Activated CD4-positive, alpha-beta T cell treated with anti-CD3 and anti-CD28 coated beads, Interleukin-2, amount 50 U/mL, for 1 hour (primary cell): ENCODE measurements at regions not wholly inside any gene's neighbourhood (a gene's known extent, or its start where the extent isn't known, plus 50 kb on each side); places are given as distances from the start of the nearest gene placed in this dataset.

Experiments used
- DNase-seq: peaks from one replicate; pipeline ENCODE4 v3.0.0-alpha.2; 2020

- no peak for DNase-seq
These were observed 84.7 kb upstream of the BARX2 start for GRCh38 chr11:129290966-129291365.

GRCh38 chr11:129289350-129290040, 86.2 kb upstream of the BARX2 start:
- no peak for DNase-seq

GRCh38 chr11:129287920-129288319, 87.7 kb upstream of the BARX2 start:
- DNase-seq: no peak

- DNase-seq: no peak
These were observed 88.8 kb upstream of the BARX2 start for GRCh38 chr11:129286813-129287212.

GRCh38 chr11:129285402-129285786, 90.3 kb upstream of the BARX2 start:
- no peak for DNase-seq

- DNase-seq: no peak
These were observed 91.0 kb upstream of the ARHGAP32 start for GRCh38 chr11:129283141-129283540.

GRCh38 chr11:129282634-129283033, 90.5 kb upstream of the ARHGAP32 start:
- no peak for DNase-seq

GRCh38 chr11:129281471-129282415, 89.6 kb upstream of the ARHGAP32 start:
- no peak for DNase-seq

GRCh38 chr11:129280027-129280811, 88.1 kb upstream of the ARHGAP32 start:
- DNase-seq: no peak

- DNase-seq: peak; percentile 66
These were observed 87.4 kb upstream of the ARHGAP32 start for GRCh38 chr11:129279326-129280026.

- DNase-seq: peak; percentile 1
These were observed 86.6 kb upstream of the ARHGAP32 start for GRCh38 chr11:129278586-129279319.

GRCh38 chr11:129277198-129277843, 85.2 kb upstream of the ARHGAP32 start:
- no peak for DNase-seq

- DNase-seq: no peak
These were observed 83.7 kb upstream of the ARHGAP32 start for GRCh38 chr11:129275828-129276227.

GRCh38 chr11:129273944-129274711, 82.0 kb upstream of the ARHGAP32 start:
- DNase-seq: no peak

GRCh38 chr11:129273322-129273721, 81.2 kb upstream of the ARHGAP32 start:
- DNase-seq: no peak

GRCh38 chr11:129271030-129271429, 78.9 kb upstream of the ARHGAP32 start:
- no peak for DNase-seq

GRCh38 chr11:129270446-129270845, 78.3 kb upstream of the ARHGAP32 start:
- no peak for DNase-seq

GRCh38 chr11:129268371-129268770, 76.2 kb upstream of the ARHGAP32 start:
- DNase-seq: no peak

GRCh38 chr11:129267716-129268115, 75.6 kb upstream of the ARHGAP32 start:
- DNase-seq: no peak

- DNase-seq: no peak
These were observed 74.4 kb upstream of the ARHGAP32 start for GRCh38 chr11:129266536-129266935.
